Hepatocyte (in vitro differentiated cells): ENCODE measurements at regions not wholly inside any gene's neighbourhood (a gene's known extent, or its start where the extent isn't known, plus 50 kb on each side); places are given as distances from the start of the nearest gene placed in this dataset.

Source experiments
- DNase-seq: peaks from one replicate; pipeline ENCODE4 v3.0.0-alpha.2; 2016; ENCODE audit warnings: low spot score
- H2AFZ ChIP-seq: fragments of 200-600 bp; sonication (generic); 2 replicates; pipeline ENCODE4 v1.6.0; 2016; ENCODE audit warnings: antibody characterized with exemption, mild to moderate bottlenecking
- H3K27ac ChIP-seq: fragments of 200-600 bp; sonication (generic); 2 replicates; pipeline ENCODE4 v1.5.1; 2016; ENCODE audit warnings: mild to moderate bottlenecking
- H3K27me3 ChIP-seq: fragments of 200-600 bp; sonication (generic); 2 replicates; pipeline ENCODE4 v1.6.1; 2016
- H3K36me3 ChIP-seq: fragments of 200-600 bp; sonication (generic); replicated peaks from 2 replicates; pipeline ENCODE4 v1.5.1; 2016; ENCODE audit warnings: low read depth; ENCODE audit not compliant: insufficient read depth
- H3K4me1 ChIP-seq: fragments of 200-600 bp; sonication (generic); 2 replicates; pipeline ENCODE4 v1.5.1; 2016; ENCODE audit warnings: mild to moderate bottlenecking, moderate library complexity; ENCODE audit not compliant: insufficient read depth
- H3K4me2 ChIP-seq: fragments of 200-600 bp; sonication (generic); 2 replicates; pipeline ENCODE4 v1.6.0; 2016
- H3K4me3 ChIP-seq: fragments of 200-600 bp; sonication (generic); 2 replicates; pipeline ENCODE4 v1.5.1; 2016; ENCODE audit warnings: mild to moderate bottlenecking
- H3K79me2 ChIP-seq: fragments of 200-600 bp; sonication (generic); 2 replicates; pipeline ENCODE4 v1.6.0; 2017; ENCODE audit warnings: mild to moderate bottlenecking
- H3K9me2 ChIP-seq: fragments of 200-600 bp; sonication (generic); replicated peaks from 2 replicates; pipeline ENCODE4 v1.6.0; 2017; ENCODE audit warnings: mild to moderate bottlenecking; ENCODE audit not compliant: insufficient read depth
- H3K9me3 ChIP-seq: fragments of 200-600 bp; sonication (generic); 2 replicates; pipeline ENCODE4 v1.5.1; 2016; ENCODE audit warnings: low read depth, mild to moderate bottlenecking
- H4K20me1 ChIP-seq: fragments of 200-600 bp; sonication (generic); 2 replicates; pipeline ENCODE4 v1.6.0; 2016; ENCODE audit warnings: mild to moderate bottlenecking; ENCODE audit not compliant: insufficient read depth, poor library complexity, severe bottlenecking
- EZH2 ChIP-seq: fragments of 200-600 bp; sonication (generic); IDR thresholded peaks from 2 replicates; pipeline ENCODE4 v1.6.1; 2016; ENCODE audit warnings: antibody characterized with exemption, mild to moderate bottlenecking, borderline replicate concordance
- EZH2phosphoT487 ChIP-seq: fragments of 200-600 bp; sonication (generic); IDR thresholded peaks from one replicate; pipeline ENCODE4 v1.6.1; 2018; ENCODE audit warnings: antibody characterized with exemption, mild to moderate bottlenecking, low read depth, moderate library complexity; ENCODE audit not compliant: unreplicated experiment, severe bottlenecking
- WGBS: methylation state at CpG from one replicate; pipeline ENCODE4 v1.1.6; 2016; ENCODE audit warnings: low lambda C conversion rate; ENCODE audit errors: missing lambda C conversion rate; 5-methylcytosine and 5-hydroxymethylcytosine counted together
- TF ChIP-seq, protein P1 (sequence below): fragments of 200-600 bp; sonication (generic); IDR thresholded peaks from 2 replicates; pipeline ENCODE4 v1.5.1; 2016; ENCODE audit warnings: antibody characterized with exemption, mild to moderate bottlenecking; ENCODE audit not compliant: poor library complexity

DNA sequence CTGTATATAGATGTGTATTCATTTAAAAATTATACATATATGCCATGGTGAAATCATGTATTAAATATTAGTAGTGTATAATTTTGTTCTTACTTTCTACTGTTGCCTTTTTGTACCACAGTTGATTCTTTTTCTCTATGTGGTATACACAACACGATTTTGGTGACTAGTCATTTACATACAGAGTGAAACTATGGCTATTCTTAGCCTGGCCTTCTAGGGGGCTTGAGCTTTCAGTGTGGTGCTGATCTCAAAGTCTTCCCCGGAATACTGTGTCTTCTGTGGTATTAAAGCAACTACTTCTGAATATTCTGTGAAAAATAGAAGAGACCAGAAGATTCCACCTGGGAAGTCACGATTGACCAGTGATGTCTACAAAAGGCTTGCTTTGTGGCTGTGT, 301.9 kb downstream of the UTRN start:
- Histone ChIP-seq H3K4me2 (no peak overlapping the region), H3K9me2 (no peaks in the 10 kb centered on the region), H3K4me1 (no peaks in the 10 kb centered on the region), H3K27me3 (no peaks in the 10 kb centered on the region), H3K36me3 (no peaks in the 10 kb centered on the region), H3K9me3 (no peaks in the 10 kb centered on the region), H3K4me3 (no peak overlapping the region), H3K27ac (no peak overlapping the region), H2AFZ (no peak overlapping the region), H4K20me1 (no peaks in the 10 kb centered on the region), H3K79me2 (no peaks in the 10 kb centered on the region)
- WGBS = 80% methylated on average over 3 of the region's 3 CpGs
- no peak for DNase-seq
- TF ChIP-seq, protein P1, sequence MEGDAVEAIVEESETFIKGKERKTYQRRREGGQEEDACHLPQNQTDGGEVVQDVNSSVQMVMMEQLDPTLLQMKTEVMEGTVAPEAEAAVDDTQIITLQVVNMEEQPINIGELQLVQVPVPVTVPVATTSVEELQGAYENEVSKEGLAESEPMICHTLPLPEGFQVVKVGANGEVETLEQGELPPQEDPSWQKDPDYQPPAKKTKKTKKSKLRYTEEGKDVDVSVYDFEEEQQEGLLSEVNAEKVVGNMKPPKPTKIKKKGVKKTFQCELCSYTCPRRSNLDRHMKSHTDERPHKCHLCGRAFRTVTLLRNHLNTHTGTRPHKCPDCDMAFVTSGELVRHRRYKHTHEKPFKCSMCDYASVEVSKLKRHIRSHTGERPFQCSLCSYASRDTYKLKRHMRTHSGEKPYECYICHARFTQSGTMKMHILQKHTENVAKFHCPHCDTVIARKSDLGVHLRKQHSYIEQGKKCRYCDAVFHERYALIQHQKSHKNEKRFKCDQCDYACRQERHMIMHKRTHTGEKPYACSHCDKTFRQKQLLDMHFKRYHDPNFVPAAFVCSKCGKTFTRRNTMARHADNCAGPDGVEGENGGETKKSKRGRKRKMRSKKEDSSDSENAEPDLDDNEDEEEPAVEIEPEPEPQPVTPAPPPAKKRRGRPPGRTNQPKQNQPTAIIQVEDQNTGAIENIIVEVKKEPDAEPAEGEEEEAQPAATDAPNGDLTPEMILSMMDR = no peak
- TF ChIP-seq EZH2phosphoT487 (no peak), EZH2 (no peak)

DNA sequence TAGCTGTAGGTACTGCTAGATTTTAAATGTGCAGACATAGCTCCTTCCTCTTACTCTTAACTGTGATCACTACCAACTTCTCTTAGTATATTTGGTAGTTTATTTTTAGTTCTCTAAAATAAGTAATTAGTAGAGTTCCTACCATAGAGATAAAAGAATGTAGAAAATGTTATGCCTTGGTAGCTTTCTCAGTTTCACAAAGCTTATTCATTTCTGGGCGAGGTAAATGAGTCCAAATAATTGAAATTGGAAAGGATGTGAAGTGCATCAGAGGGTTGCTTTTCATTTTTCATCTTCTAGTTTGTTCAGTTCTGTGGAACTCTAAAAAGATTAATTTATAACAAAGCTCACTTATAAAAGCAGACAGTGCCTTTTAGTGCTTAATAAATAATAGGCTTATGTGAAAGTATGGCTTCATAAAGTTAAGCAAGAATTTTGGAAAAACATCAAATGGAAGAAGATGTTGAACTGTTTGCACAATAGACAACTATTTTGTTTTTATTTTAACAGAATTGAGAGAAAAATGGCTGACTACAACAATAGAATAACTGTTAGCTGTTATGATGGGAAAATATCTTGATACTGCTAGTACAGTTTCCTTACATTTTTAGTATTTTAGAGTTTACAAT, 303.7 kb downstream of the UTRN start:
- no peaks in the 10 kb centered on the region for H3K79me2 ChIP-seq
- no peak overlapping the region for H3K4me3 ChIP-seq
- no peaks in the 10 kb centered on the region for H3K36me3 ChIP-seq
- no peaks in the 10 kb centered on the region for H3K9me2 ChIP-seq
- no peak for DNase-seq
- H3K27ac ChIP-seq = no peak overlapping the region
- no peaks in the 10 kb centered on the region for H3K9me3 ChIP-seq
- TF ChIP-seq EZH2phosphoT487 = no peak
- TF ChIP-seq EZH2 = no peak
- TF ChIP-seq, protein P1 = no peak
- H4K20me1 ChIP-seq = no peaks in the 10 kb centered on the region
- no peak overlapping the region for H2AFZ ChIP-seq
- no peak overlapping the region for H3K4me2 ChIP-seq
- no peaks in the 10 kb centered on the region for H3K27me3 ChIP-seq
- WGBS = 90% methylated on average over 1 of the region's 1 CpG
- H3K4me1 ChIP-seq = no peaks in the 10 kb centered on the region

DNA sequence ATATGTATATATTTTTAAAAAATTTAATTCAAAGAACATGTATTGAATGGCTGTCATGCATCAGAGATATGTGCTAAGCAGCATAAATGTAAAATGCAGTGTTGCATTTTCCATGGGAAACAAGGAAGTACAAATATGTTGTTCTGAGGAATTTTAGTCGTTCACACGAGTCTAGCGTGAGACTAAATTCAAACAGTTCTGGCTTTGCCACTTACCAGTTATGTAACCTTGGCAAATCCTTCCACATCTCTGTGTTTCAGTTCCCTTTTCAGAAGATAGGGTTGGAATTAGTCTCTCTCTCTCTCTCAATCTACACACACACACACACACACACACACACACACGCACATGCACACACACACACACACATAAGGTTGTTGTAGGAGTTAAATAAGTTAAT, 305.4 kb downstream of the UTRN start:
- no peaks in the 10 kb centered on the region for H4K20me1 ChIP-seq
- WGBS = 95% methylated on average over 4 of the region's 4 CpGs
- no peaks in the 10 kb centered on the region for H3K4me1 ChIP-seq
- TF ChIP-seq, protein P1 = no peak
- TF ChIP-seq EZH2phosphoT487 (no peak), EZH2 (no peak)
- no peak for DNase-seq
- no peaks in the 10 kb centered on the region for H3K36me3 ChIP-seq
- no peaks in the 10 kb centered on the region for H3K79me2 ChIP-seq
- no peak overlapping the region for H3K4me3 ChIP-seq
- H2AFZ ChIP-seq = no peak overlapping the region
- H3K4me2 ChIP-seq = no peak overlapping the region
- H3K27ac ChIP-seq = no peak overlapping the region
- H3K9me3 ChIP-seq = no peaks in the 10 kb centered on the region
- no peaks in the 10 kb centered on the region for H3K27me3 ChIP-seq
- H3K9me2 ChIP-seq = no peaks in the 10 kb centered on the region

DNA sequence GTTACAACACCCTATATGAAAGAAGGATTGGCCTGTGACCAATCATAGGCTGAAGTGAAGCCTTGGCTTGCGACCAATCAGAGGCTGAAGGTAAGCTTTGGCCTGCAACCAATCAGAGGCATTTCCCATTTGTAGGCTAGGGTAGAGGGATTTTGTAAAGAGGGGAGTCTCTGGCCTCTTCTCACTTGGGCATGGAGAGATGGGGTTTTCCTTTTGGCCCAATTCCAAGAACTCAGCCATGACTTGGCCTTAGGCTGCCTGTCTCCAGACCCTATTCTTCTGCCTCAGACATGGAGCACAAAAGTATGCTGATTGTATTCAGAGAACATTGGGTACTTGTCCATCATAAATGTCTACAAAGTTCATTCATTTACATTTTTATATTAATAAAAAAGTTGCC, 308.3 kb downstream of the UTRN start:
- Histone ChIP-seq H3K4me2 (no peak overlapping the region), H3K27ac (no peak overlapping the region), H3K36me3 (no peaks in the 10 kb centered on the region), H2AFZ (no peak overlapping the region), H3K9me3 (no peaks in the 10 kb centered on the region), H3K9me2 (no peaks in the 10 kb centered on the region), H4K20me1 (no peaks in the 10 kb centered on the region), H3K27me3 (no peaks in the 10 kb centered on the region), H3K4me3 (no peak overlapping the region), H3K4me1 (no peaks in the 10 kb centered on the region), H3K79me2 (no peaks in the 10 kb centered on the region)
- 100% methylated on average over 1 of the region's 1 CpG for WGBS
- TF ChIP-seq EZH2 (no peak), EZH2phosphoT487 (no peak)
- TF ChIP-seq, protein P1 = no peak
- DNase-seq = no peak
